ENCODE measurements at regions not wholly inside any gene's neighbourhood (a gene's known extent, or its start where the extent isn't known, plus 50 kb on each side); places are given as distances from the start of the nearest gene placed in this dataset.
"Not testable (repeated sequence)": the region's sequence is repeated elsewhere in the genome, so short reads cannot be mapped to it uniquely, and the experiment has no call there.

GRCh38 chr22:25431637-25432342, 132.7 kb upstream of the GRK3 start:
- TF ChIP-seq CTCF, POLR2A, POLR2AphosphoS5 (IDR thresholded peaks at IDR 0.05): not testable (repeated sequence)

All from gastroesophageal sphincter (tissue), 3 donors.